ENCODE measurements at regions not wholly inside any gene's neighbourhood (a gene's known extent, or its start where the extent isn't known, plus 50 kb on each side); places are given as distances from the start of the nearest gene placed in this dataset.

DNA sequence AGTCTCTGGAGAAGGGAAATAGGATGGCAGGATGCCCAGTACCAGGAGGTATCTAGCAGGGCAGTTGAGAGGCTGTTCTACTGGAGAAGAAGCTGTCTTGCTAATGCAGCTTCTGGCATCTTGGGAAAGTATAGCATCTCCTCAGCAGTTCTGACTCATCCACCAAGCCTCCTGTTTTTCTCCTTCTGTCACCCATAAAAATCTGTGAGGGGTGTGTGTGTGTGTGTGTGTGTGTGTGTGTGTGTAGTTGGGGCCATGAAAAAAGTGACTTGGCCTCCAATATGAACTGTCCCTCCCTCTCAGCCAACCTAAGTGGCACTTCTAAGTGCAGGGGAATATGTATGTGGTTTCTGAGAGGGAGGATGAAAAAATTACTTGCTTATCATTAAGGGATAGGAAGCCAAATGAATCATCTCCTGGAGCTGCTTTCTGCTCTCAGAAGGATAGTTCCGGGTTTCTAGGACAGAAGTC lies 83.9 kb downstream of the CBLN2 start:
- TF ChIP-seq, protein P1, sequence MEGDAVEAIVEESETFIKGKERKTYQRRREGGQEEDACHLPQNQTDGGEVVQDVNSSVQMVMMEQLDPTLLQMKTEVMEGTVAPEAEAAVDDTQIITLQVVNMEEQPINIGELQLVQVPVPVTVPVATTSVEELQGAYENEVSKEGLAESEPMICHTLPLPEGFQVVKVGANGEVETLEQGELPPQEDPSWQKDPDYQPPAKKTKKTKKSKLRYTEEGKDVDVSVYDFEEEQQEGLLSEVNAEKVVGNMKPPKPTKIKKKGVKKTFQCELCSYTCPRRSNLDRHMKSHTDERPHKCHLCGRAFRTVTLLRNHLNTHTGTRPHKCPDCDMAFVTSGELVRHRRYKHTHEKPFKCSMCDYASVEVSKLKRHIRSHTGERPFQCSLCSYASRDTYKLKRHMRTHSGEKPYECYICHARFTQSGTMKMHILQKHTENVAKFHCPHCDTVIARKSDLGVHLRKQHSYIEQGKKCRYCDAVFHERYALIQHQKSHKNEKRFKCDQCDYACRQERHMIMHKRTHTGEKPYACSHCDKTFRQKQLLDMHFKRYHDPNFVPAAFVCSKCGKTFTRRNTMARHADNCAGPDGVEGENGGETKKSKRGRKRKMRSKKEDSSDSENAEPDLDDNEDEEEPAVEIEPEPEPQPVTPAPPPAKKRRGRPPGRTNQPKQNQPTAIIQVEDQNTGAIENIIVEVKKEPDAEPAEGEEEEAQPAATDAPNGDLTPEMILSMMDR (IDR thresholded peaks at IDR 0.05), result no peak
- no peak for TF ChIP-seq POLR2A (IDR thresholded peaks at IDR 0.05)

Measured in uterus (tissue), 2 donors.